NCI-H1436 (cell line): ENCODE measurements at regions not wholly inside any gene's neighbourhood (a gene's known extent, or its start where the extent isn't known, plus 50 kb on each side); places are given as distances from the start of the nearest gene placed in this dataset.

Source experiments
- DNase-seq: peaks from one replicate; lab custom pipeline; 2025; lab: John Stamatoyannopoulos, UW

GRCh38 chr4:147054228-147054872, 108.7 kb upstream of the TTC29 start:
- no peak for DNase-seq

GRCh38 chr4:147056940-147057610, 111.4 kb upstream of the TTC29 start:
- DNase-seq: no peak

- no peak for DNase-seq
Measured at GRCh38 chr4:147057611-147058190, 112.0 kb upstream of the TTC29 start.

GRCh38 chr4:147059064-147059731, 113.5 kb upstream of the TTC29 start:
- DNase-seq: no peak

GRCh38 chr4:147060151-147060931, 114.7 kb upstream of the TTC29 start:
- no peak for DNase-seq

- no peak for DNase-seq
Measured at GRCh38 chr4:147064856-147065255, 119.2 kb upstream of the TTC29 start.

- no peak for DNase-seq
Measured at GRCh38 chr4:147068564-147068963, 122.9 kb upstream of the TTC29 start.

- no peak for DNase-seq
Measured at GRCh38 chr4:147071209-147071740, 125.6 kb upstream of the TTC29 start.

- no peak for DNase-seq
Measured at GRCh38 chr4:147076179-147076578, 130.5 kb upstream of the TTC29 start.

GRCh38 chr4:147076728-147077127, 131.1 kb upstream of the TTC29 start:
- DNase-seq: no peak

- DNase-seq: no peak
Measured at GRCh38 chr4:147078362-147078761, 132.7 kb upstream of the TTC29 start.

GRCh38 chr4:147078875-147079658, 133.4 kb upstream of the TTC29 start:
- DNase-seq: peak; percentile 1

GRCh38 chr4:147084861-147085260, 139.2 kb upstream of the TTC29 start:
- DNase-seq: no peak

GRCh38 chr4:147085781-147086180, 140.1 kb upstream of the TTC29 start:
- no peak for DNase-seq

- no peak for DNase-seq
Measured at GRCh38 chr4:147088146-147088545, 142.5 kb upstream of the TTC29 start.

GRCh38 chr4:147090486-147090885, 144.8 kb upstream of the TTC29 start:
- DNase-seq: no peak

GRCh38 chr4:147093206-147093605, 147.5 kb upstream of the TTC29 start:
- DNase-seq: no peak

- no peak for DNase-seq
Measured at GRCh38 chr4:147094238-147094637, 148.6 kb upstream of the TTC29 start.

GRCh38 chr4:147096667-147097604, 151.3 kb upstream of the TTC29 start:
- DNase-seq: peak; percentile 15

GRCh38 chr4:147101678-147102077, 156.0 kb upstream of the TTC29 start:
- DNase-seq: no peak
